ENCODE measurements at regions not wholly inside any gene's neighbourhood (a gene's known extent, or its start where the extent isn't known, plus 50 kb on each side); places are given as distances from the start of the nearest gene placed in this dataset.

DNA sequence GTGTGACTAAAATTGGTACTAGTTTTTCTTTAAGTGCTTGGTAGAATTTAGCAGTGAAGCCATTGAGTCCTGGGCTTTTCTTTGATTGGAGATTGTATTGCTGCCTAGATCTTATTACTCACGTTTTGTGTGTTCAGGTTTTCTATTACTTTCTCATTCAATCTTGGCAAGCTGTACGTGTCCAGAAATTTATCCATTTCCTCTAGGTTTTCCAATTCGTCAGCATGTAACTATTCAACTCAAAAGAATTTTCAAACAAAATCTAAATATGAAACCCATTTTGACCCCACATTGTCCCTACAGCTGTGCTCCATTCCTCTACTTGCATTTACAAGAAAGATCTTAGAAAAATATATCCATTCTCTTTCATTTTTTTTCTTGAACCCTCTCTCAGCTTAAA lies 1613.4 kb upstream of the SEL1L start:
- no peaks in the 10 kb centered on the region for H3K27me3 ChIP-seq
- no peaks in the 10 kb centered on the region for H3K36me3 ChIP-seq
- H3K4me1 ChIP-seq (ENCODE audit: control insufficient read depth in 1 of 2, insufficient read depth in 1 of 2, low read depth in 1 of 2, low read length in 1 of 2): no peaks in the 10 kb centered on the region
- no peak overlapping the region for H3K4me3 ChIP-seq (ENCODE audit: low read depth in 1 of 2, low read length in 1 of 2)
- H3K9me3 ChIP-seq: no peaks in the 10 kb centered on the region
- TF ChIP-seq, protein P1, sequence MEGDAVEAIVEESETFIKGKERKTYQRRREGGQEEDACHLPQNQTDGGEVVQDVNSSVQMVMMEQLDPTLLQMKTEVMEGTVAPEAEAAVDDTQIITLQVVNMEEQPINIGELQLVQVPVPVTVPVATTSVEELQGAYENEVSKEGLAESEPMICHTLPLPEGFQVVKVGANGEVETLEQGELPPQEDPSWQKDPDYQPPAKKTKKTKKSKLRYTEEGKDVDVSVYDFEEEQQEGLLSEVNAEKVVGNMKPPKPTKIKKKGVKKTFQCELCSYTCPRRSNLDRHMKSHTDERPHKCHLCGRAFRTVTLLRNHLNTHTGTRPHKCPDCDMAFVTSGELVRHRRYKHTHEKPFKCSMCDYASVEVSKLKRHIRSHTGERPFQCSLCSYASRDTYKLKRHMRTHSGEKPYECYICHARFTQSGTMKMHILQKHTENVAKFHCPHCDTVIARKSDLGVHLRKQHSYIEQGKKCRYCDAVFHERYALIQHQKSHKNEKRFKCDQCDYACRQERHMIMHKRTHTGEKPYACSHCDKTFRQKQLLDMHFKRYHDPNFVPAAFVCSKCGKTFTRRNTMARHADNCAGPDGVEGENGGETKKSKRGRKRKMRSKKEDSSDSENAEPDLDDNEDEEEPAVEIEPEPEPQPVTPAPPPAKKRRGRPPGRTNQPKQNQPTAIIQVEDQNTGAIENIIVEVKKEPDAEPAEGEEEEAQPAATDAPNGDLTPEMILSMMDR (IDR thresholded peaks at IDR 0.05): no peak
- H3K27ac ChIP-seq: no peak overlapping the region

DNA sequence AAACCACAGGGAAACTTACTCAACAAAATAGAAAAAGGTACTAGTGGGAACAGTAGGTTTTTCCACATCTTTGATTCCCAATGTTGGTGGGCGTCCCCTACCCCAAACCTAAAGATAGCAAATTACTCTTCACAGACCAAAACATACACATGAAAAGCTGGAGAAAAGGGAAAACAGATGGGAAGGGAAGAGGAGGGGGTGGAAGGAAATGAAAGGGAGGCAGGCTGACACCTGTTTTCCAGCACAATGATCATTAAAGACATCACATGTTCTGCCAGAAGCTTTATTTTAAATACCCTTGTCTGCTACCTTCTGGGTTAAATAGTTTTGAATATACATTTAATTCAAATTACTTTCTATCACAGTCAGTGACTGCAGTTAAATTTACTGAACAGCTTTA lies 1617.9 kb upstream of the SEL1L start:
- no peaks in the 10 kb centered on the region for H3K9me3 ChIP-seq
- no peaks in the 10 kb centered on the region for H3K36me3 ChIP-seq
- no peaks in the 10 kb centered on the region for H3K27me3 ChIP-seq
- no peak overlapping the region for H3K4me3 ChIP-seq (ENCODE audit: low read depth in 1 of 2, low read length in 1 of 2)
- H3K27ac ChIP-seq: no peak overlapping the region
- no peaks in the 10 kb centered on the region for H3K4me1 ChIP-seq (ENCODE audit: control insufficient read depth in 1 of 2, insufficient read depth in 1 of 2, low read depth in 1 of 2, low read length in 1 of 2)
- TF ChIP-seq, protein P1 (IDR thresholded peaks at IDR 0.05): no peak

DNA sequence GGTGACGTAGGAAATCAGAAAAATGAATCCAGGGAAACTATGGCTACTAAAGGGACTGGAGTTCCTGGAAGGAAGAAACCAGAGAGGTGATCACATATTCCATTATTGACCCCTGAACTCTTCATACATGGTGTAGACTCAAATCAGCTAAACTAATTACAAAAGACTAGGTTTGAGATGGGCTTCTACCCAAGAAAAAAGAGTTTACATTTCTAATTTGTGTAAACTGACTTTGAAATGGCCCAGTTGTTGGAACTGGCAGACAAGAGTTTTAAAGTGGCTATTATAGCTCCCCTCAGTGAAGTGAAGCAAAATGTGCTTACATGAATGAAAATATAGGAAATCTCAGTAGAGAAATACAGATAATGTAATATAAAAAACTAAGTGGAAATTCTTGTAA lies 1619.4 kb upstream of the SEL1L start:
- H3K9me3 ChIP-seq: no peaks in the 10 kb centered on the region
- TF ChIP-seq, protein P1 (IDR thresholded peaks at IDR 0.05): no peak
- H3K4me1 ChIP-seq (ENCODE audit: control insufficient read depth in 1 of 2, insufficient read depth in 1 of 2, low read depth in 1 of 2, low read length in 1 of 2): no peaks in the 10 kb centered on the region
- H3K4me3 ChIP-seq (ENCODE audit: low read depth in 1 of 2, low read length in 1 of 2): no peak overlapping the region
- no peak overlapping the region for H3K27ac ChIP-seq
- no peaks in the 10 kb centered on the region for H3K27me3 ChIP-seq
- no peaks in the 10 kb centered on the region for H3K36me3 ChIP-seq

DNA sequence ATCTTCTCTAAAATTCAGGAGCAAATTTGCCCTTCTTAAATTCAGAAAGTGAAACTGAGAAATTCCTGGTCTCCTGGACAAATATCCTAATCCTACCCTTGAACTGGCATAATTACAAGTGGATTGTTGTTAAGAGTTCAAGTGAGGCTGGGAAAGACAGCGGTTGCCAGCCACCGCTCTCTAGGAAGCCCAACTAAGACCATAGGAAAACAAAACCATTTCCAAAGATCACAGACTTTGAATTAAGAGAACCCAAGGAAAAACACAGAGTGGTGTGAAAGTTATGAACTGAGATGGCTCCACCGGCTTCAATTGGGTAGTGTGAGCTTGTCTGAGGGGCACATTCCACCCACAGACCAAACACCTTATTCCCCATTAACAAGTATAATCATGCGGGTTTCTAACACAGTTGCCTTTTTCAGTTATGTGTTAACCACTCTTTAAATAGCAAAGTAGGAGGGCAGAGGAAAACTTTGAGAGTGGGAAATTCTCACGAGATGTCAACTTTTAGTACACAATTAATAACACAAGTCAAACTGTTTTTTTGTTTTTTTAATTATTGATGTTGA lies 1628.8 kb upstream of the SEL1L start:
- Histone ChIP-seq H3K27me3 (no peaks in the 10 kb centered on the region), H3K27ac (no peak overlapping the region), H3K4me1 (ENCODE audit: control insufficient read depth in 1 of 2, insufficient read depth in 1 of 2, low read depth in 1 of 2, low read length in 1 of 2) (no peaks in the 10 kb centered on the region), H3K9me3 (no peaks in the 10 kb centered on the region), H3K36me3 (no peaks in the 10 kb centered on the region), H3K4me3 (ENCODE audit: low read depth in 1 of 2, low read length in 1 of 2) (no peak overlapping the region)
- TF ChIP-seq, protein P1 (IDR thresholded peaks at IDR 0.05): no peak

DNA sequence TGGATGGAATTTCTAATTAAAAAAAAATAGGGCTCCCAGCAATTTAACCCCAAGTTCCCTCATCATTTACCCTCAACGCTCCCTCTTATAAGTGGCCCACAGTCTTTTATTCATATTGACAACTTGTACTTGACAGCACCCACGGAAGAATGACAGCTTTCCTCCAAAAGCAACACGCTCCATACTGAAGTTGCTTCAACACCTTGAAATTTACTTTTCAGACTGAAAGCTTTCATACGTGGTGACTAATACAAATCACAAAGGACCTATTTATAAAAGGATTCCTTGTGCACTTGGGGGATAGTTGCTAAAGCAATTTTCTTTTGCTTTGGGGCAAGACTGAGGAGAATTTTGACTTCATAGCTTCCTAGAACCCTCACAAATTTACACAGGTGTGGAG lies 1629.4 kb upstream of the SEL1L start:
- TF ChIP-seq, protein P1 (IDR thresholded peaks at IDR 0.05): no peak
- Histone ChIP-seq H3K9me3 (no peaks in the 10 kb centered on the region), H3K27ac (no peak overlapping the region), H3K4me1 (ENCODE audit: control insufficient read depth in 1 of 2, insufficient read depth in 1 of 2, low read depth in 1 of 2, low read length in 1 of 2) (no peaks in the 10 kb centered on the region), H3K27me3 (no peaks in the 10 kb centered on the region), H3K4me3 (ENCODE audit: low read depth in 1 of 2, low read length in 1 of 2) (no peak overlapping the region), H3K36me3 (no peaks in the 10 kb centered on the region)

DNA sequence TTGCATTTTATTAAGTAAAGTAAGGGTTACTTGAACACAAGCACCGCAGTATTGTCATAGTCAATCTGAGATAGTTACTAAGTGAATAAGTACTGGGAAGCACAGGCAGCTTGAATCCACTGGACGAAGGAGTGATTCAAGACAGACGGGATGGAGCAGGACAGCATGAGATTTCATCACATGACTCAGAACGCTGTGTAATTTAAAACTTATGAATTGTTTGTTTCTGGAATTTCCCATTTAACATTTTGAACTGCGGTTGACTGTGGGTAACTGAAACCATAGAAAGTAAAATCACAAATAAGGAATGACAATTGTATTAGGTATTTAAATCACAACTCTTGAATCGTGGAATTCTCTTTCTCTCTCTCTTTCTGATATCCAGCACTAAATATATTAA lies 1630.4 kb upstream of the SEL1L start:
- no peaks in the 10 kb centered on the region for H3K4me1 ChIP-seq (ENCODE audit: control insufficient read depth in 1 of 2, insufficient read depth in 1 of 2, low read depth in 1 of 2, low read length in 1 of 2)
- no peaks in the 10 kb centered on the region for H3K36me3 ChIP-seq
- no peak overlapping the region for H3K4me3 ChIP-seq (ENCODE audit: low read depth in 1 of 2, low read length in 1 of 2)
- H3K27me3 ChIP-seq: no peaks in the 10 kb centered on the region
- no peak overlapping the region for H3K27ac ChIP-seq
- no peaks in the 10 kb centered on the region for H3K9me3 ChIP-seq
- TF ChIP-seq, protein P1 (IDR thresholded peaks at IDR 0.05): no peak
